Peyer's patch (tissue), 4 donors: ENCODE measurements at regions not wholly inside any gene's neighbourhood (a gene's known extent, or its start where the extent isn't known, plus 50 kb on each side); places are given as distances from the start of the nearest gene placed in this dataset.

ENCODE experiments used
- POLR2A ChIP-seq, 2 donors: fragments of 450-650 bp; IDR thresholded peaks; one replicate each; pipeline ENCODE4 v1.5.1; 2017; ENCODE audit warnings: antibody characterized with exemption in 2 of 2, mild to moderate bottlenecking in 2 of 2, moderate library complexity in 2 of 2
- TF ChIP-seq, protein P1 (sequence below), 6 experiments: fragments of 450-650 bp in 4 of 6; fragments of 200-600 bp in 2 of 6; sonication (generic) in 1 of 6; IDR thresholded peaks; one replicate each; pipeline ENCODE4 v1.5.1; 2017 to 2019; ENCODE audit warnings: antibody characterized with exemption in 6 of 6, mild to moderate bottlenecking in 3 of 6, moderate library complexity in 1 of 6

DNA sequence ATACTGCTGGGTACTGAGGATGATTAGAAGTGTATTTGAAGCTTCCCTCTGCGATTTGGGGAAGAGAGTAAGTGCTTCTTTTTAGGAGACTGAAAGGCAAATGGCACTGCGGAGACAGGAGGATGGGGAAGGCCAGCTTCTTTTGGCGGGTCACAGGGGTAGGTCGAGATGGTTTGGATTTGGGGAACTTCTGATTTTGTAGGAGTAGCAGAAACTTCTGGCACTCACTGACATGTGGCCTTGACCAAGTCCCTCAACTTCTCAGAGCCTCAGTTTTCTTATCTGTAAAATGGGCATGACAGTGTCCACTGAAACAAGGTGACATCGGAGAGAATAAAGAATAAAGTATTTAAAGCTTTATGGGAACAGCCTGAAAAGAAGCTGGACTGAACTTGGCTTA, 59.8 kb upstream of the WDR11 start:
- TF ChIP-seq, protein P1, sequence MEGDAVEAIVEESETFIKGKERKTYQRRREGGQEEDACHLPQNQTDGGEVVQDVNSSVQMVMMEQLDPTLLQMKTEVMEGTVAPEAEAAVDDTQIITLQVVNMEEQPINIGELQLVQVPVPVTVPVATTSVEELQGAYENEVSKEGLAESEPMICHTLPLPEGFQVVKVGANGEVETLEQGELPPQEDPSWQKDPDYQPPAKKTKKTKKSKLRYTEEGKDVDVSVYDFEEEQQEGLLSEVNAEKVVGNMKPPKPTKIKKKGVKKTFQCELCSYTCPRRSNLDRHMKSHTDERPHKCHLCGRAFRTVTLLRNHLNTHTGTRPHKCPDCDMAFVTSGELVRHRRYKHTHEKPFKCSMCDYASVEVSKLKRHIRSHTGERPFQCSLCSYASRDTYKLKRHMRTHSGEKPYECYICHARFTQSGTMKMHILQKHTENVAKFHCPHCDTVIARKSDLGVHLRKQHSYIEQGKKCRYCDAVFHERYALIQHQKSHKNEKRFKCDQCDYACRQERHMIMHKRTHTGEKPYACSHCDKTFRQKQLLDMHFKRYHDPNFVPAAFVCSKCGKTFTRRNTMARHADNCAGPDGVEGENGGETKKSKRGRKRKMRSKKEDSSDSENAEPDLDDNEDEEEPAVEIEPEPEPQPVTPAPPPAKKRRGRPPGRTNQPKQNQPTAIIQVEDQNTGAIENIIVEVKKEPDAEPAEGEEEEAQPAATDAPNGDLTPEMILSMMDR (IDR thresholded peaks at IDR 0.05): no peak
- TF ChIP-seq POLR2A (IDR thresholded peaks at IDR 0.05): no peak
